ENCODE measurements at regions not wholly inside any gene's neighbourhood (a gene's known extent, or its start where the extent isn't known, plus 50 kb on each side); places are given as distances from the start of the nearest gene placed in this dataset.

DNA sequence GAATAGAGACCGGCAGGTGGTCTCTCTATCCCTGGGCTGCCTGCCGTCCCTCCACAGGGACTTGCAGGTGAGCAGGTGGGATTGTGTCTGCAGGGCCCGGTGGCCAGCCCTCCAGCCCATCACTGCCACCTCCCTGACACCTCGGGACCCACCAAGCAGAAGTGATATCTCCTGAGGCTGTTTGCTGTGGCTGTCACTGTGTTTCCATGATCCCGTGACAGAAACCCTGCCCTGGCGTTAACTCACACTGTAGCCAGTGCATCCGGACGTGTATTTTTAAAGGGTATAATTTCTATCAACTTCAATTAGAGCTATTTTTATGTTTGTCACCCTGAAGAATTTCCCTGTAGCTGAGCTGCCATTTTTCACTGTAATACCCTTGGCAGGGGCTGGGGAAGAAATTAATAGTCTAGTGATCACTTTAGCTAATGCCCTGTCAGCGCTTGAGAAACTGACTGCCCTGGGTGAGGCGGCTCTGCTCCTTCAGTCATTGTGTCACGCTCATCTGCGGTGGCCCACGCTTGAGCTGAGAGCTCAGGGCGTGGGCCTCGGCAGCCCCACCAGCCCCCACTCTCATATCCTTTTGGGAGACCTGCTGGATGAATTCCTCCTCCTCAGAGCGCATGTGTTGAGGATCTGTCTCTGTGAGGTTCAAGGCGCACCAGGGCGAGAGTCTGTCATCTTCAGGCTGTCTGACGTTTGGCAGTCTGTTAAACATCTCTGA, 229.9 kb upstream of the CIBAR2 start:
- TF ChIP-seq CTCF (IDR thresholded peaks at IDR 0.05): no peak
- no peak for TF ChIP-seq SIN3A (IDR thresholded peaks at IDR 0.05; ENCODE audit: borderline replicate concordance, insufficient read depth, low read depth, low read length)
